Heart right ventricle (tissue), 16 donors: ENCODE measurements at regions not wholly inside any gene's neighbourhood (a gene's known extent, or its start where the extent isn't known, plus 50 kb on each side); places are given as distances from the start of the nearest gene placed in this dataset.

Source experiments
- ATAC-seq, 8 donors: fragments of 200-7000 bp; cut with Tn5 transposase; one replicate each; pipeline ENCODE4 v1.9.1; 2020; ENCODE audit warnings: mild to moderate bottlenecking in 8 of 8, moderate library complexity in 8 of 8, moderate number of reproducible peaks in 1 of 8
- DNase-seq, 2 donors: peaks; one replicate each; pipeline ENCODE4 v3.0.0-alpha.2; 2020
- H3K27ac ChIP-seq, 10 donors: fragments of 200-600 bp; sonication (generic) in 2 of 10; one replicate each; pipeline versions ENCODE4 v1.5.0 to v1.8.0; 2020 to 2022; ENCODE audit warnings: mild to moderate bottlenecking in 3 of 10
- H3K27me3 ChIP-seq, 7 donors: fragments of 200-600 bp; one replicate each; pipeline ENCODE4 v1.8.0; 2021 to 2022; ENCODE audit warnings: mild to moderate bottlenecking in 2 of 7
- H3K36me3 ChIP-seq, 9 donors: fragments of 200-600 bp; sonication (generic) in 1 of 9; one replicate each; pipeline versions ENCODE4 v1.5.0 to v1.8.0; 2020 to 2022; ENCODE audit warnings: mild to moderate bottlenecking in 2 of 9
- H3K4me1 ChIP-seq, 9 donors: fragments of 200-600 bp; sonication (generic) in 1 of 9; one replicate each; pipeline versions ENCODE4 v1.5.0 to v1.8.0; 2020 to 2022; ENCODE audit warnings: mild to moderate bottlenecking in 4 of 9
- H3K4me3 ChIP-seq, 10 donors: fragments of 200-600 bp; sonication (generic) in 2 of 10; one replicate each; pipeline versions ENCODE4 v1.5.0 to v1.8.0; 2020 to 2022; ENCODE audit warnings: mild to moderate bottlenecking in 7 of 10, moderate library complexity in 2 of 10
- H3K9me3 ChIP-seq, 11 donors: fragments of 200-600 bp in 10 of 11; sonication (generic) in 2 of 11; one replicate each; pipeline versions ENCODE4 v1.5.0 to v1.8.0; 2013 to 2022; ENCODE audit warnings: mild to moderate bottlenecking in 2 of 11, control low read depth in 1 of 11, moderate library complexity in 1 of 11
- WGBS, 2 donors: extraction: QIAGEN DNeasy Blood & Tissue Kit; methylation state at CpG; one replicate each; pipeline ENCODE4 v1.1.7; 2013; ENCODE audit warnings: inconsistent platforms in 1 of 2; 5-methylcytosine and 5-hydroxymethylcytosine counted together
- intact Hi-C, 10 donors: fragments of 100-400 bp; cut with DNase I; formaldehyde crosslinking; loops; one replicate each; pipeline versions ENCODE4 v1.11.1 to v1.14.2; 2022
- TF ChIP-seq, protein P1 (sequence below), 9 donors: fragments of 200-600 bp; sonication (generic) in 2 of 9; IDR thresholded peaks; one replicate each; pipeline versions ENCODE4 v1.5.0 to v1.8.0; 2021 to 2022; ENCODE audit warnings: antibody characterized with exemption in 9 of 9, mild to moderate bottlenecking in 5 of 9, moderate library complexity in 1 of 9
- donor health status: Arrhythmogenic right ventricular cardiomyopathy.
- donor health status: ischemic (EF 13 %, LVEDD 7.1; RV severe dilation, severe dysfunction).
- donor health status: healthy with polysubstance abuse.
- donor health status: DM: no; HTN: yes; CAD: no.
- donor health status: DM: no; HTN: no; CAD: no.
- donor health status: ischemic (EF 25% LVEDD 6.9; RV normal size, moderate dysfunction).
- donor health status: ischemic (EF 25% LVEDD 5.7; RV mildly dilated, moderate dysfunction).
- donor health status: healthy.
- donor health status: DM: yes; HTN: yes; CAD: no.
- donor health status: Ischemic cardiomyopathy.
- donor health status: ischemic (EF 35%, LVEDD 5.7; RV mildly dilated, moderate dysfunction).
- donor health status: nonischemic (EF 11% LVEDD 7.7; RV severe dilation, severe dysfunction).
- donor health status: DM: yes; HTN: yes; CAD: no.
- donor health status: PGD.
- donor health status: ischemic (EF 29% LVEDD 5.4; RV normal size, mild dysfunction).
- donor health status: nonischemic (EF 23%, LVEDD 6.1; RV moderate dilation, normal function).

DNA sequence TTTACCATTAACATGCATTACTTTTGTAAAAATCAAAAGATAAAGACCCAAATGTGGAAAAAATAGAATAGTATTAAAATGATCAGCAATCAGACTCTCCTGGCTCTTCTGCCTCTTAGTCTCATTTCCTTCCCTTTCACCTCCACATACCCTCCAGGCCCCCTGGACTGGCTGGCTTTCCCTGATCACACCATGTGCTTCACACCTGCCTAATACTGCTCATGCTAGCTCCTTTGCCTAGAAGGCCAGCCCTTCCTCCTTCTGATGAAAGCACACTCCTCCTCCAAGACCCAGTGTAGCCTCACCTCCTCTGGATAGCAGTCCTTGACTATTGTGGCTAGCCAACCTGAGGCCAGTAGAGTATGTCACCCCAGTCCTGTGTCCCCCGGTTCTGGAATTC, 182.0 kb upstream of the HEY2 start:
- Histone ChIP-seq H3K4me1 (no peaks in the 10 kb centered on the region), H3K27ac (no peak overlapping the region), H3K36me3 (no peaks in the 10 kb centered on the region), H3K9me3 (no peaks in the 10 kb centered on the region), H3K4me3 (no peak overlapping the region), H3K27me3 (peaks cover 0 to 3% (median 0%) of the 10 kb centered on the region in 7 donors)
- ATAC-seq (no peak), DNase-seq (no peak)
- WGBS, 2 donors: 92 to 95% methylated on average over 1 of the region's 1 CpG
- TF ChIP-seq, protein P1, sequence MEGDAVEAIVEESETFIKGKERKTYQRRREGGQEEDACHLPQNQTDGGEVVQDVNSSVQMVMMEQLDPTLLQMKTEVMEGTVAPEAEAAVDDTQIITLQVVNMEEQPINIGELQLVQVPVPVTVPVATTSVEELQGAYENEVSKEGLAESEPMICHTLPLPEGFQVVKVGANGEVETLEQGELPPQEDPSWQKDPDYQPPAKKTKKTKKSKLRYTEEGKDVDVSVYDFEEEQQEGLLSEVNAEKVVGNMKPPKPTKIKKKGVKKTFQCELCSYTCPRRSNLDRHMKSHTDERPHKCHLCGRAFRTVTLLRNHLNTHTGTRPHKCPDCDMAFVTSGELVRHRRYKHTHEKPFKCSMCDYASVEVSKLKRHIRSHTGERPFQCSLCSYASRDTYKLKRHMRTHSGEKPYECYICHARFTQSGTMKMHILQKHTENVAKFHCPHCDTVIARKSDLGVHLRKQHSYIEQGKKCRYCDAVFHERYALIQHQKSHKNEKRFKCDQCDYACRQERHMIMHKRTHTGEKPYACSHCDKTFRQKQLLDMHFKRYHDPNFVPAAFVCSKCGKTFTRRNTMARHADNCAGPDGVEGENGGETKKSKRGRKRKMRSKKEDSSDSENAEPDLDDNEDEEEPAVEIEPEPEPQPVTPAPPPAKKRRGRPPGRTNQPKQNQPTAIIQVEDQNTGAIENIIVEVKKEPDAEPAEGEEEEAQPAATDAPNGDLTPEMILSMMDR (IDR thresholded peaks at IDR 0.05): no peak
- intact Hi-C loops: no loop called here

DNA sequence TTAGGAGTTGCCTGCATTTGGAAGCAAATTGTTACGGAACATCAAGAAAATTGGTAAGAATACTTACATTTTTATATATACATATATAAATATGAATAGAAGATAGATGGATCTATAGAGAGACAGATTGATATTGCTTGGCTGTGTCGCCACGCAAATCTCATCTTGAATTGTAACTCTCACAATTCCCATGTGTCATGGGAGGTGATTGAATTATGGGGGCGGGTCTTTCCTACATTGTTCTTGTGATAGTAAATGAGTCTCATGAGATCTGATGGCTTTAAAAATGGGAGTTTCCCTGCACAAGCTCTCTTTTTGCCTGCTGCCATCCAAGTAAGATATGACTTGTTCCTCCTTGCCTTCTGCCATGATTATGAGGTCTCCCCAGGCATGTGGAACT, 180.8 kb upstream of the HEY2 start:
- TF ChIP-seq, protein P1 (IDR thresholded peaks at IDR 0.05): no peak
- no peaks in the 10 kb centered on the region for H3K9me3 ChIP-seq
- H3K36me3 ChIP-seq: no peaks in the 10 kb centered on the region
- H3K27ac ChIP-seq: no peak overlapping the region
- no peak overlapping the region for H3K4me3 ChIP-seq
- intact Hi-C loops: no loop called here
- H3K4me1 ChIP-seq: no peaks in the 10 kb centered on the region
- ATAC-seq (no peak), DNase-seq (no peak)
- WGBS, 2 donors: 89 to 90% methylated on average over 4 of the region's 4 CpGs
- peaks cover 0 to 3% (median 0%) of the 10 kb centered on the region in 7 donors for H3K27me3 ChIP-seq

DNA sequence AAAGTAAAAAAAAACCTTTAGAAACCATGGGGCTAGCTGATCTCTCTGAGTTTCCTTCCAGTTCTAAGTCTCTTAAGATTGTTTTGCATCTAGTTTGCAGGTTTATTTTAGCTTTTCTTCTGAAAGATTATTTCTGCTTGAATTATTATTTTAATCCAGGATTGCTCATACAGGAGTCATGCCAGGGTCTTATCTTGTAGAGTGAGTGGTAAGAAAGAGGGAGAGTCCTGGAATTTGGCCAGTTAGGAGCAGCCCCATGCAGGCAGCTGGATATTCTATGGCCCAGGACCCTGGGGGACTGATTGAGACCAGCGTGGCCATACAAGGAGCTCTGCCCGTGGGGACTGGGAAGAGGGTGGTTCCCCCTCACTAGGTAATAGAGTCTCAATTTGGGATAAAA, 178.9 kb upstream of the HEY2 start:
- no peaks in the 10 kb centered on the region for H3K36me3 ChIP-seq
- H3K4me3 ChIP-seq: no peak overlapping the region
- H3K27ac ChIP-seq: no peak overlapping the region
- no peaks in the 10 kb centered on the region for H3K4me1 ChIP-seq
- 51 to 59% methylated on average over 2 of the region's 2 CpGs for WGBS, 2 donors
- no peak for DNase-seq
- no peaks in the 10 kb centered on the region for H3K9me3 ChIP-seq
- intact Hi-C loops: no loop called here
- ATAC-seq: peak in 2 of 8 donors; percentile 12 to 29
- TF ChIP-seq, protein P1 (IDR thresholded peaks at IDR 0.05): no peak
- H3K27me3 ChIP-seq: peaks cover 0 to 3% (median 0%) of the 10 kb centered on the region in 7 donors

- no peak for DNase-seq
- Histone ChIP-seq H3K4me1 (no peaks in the 10 kb centered on the region), H3K36me3 (no peaks in the 10 kb centered on the region), H3K27ac (no peak overlapping the region), H3K9me3 (no peaks in the 10 kb centered on the region), H3K27me3 (peaks cover 0 to 3% (median 0%) of the 10 kb centered on the region in 7 donors), H3K4me3 (no peak overlapping the region)
- intact Hi-C loops: no loop called here
- TF ChIP-seq, protein P1 (IDR thresholded peaks at IDR 0.05): no peak
- WGBS, 2 donors: 86 to 93% methylated on average over 2 of the region's 2 CpGs
- ATAC-seq: peak in 1 of 8 donors; percentile 22
These were observed 178.2 kb upstream of the HEY2 start for GRCh38 chr6:125571207-125571755.
